GM13976 (cell line): ENCODE measurements at regions not wholly inside any gene's neighbourhood (a gene's known extent, or its start where the extent isn't known, plus 50 kb on each side); places are given as distances from the start of the nearest gene placed in this dataset.

Experiments
- DNase-seq: peaks from one replicate; pipeline ENCODE4 v3.0.0; 2012; ENCODE audit warnings: low spot score
- in situ Hi-C: fragments of 300-500 bp; cut with MboI; formaldehyde crosslinking; loops from one replicate; pipeline ENCODE4 v1.12.0; 2022; ENCODE audit warnings: low sequenced_read_pairs, mixed read lengths, inconsistent platforms; ENCODE audit not compliant: unreplicated experiment
- TF ChIP-seq, protein P1 (sequence below): IDR thresholded peaks from 2 replicates; pipeline ENCODE4 v1.5.1; 2012; ENCODE audit warnings: borderline replicate concordance, mild to moderate bottlenecking; ENCODE audit not compliant: insufficient read depth; ENCODE audit errors: extremely low read depth, missing control alignments, control extremely low read depth

GRCh38 chr12:115880238-115880637, 397.3 kb downstream of the MED13L start:
- TF ChIP-seq, protein P1, sequence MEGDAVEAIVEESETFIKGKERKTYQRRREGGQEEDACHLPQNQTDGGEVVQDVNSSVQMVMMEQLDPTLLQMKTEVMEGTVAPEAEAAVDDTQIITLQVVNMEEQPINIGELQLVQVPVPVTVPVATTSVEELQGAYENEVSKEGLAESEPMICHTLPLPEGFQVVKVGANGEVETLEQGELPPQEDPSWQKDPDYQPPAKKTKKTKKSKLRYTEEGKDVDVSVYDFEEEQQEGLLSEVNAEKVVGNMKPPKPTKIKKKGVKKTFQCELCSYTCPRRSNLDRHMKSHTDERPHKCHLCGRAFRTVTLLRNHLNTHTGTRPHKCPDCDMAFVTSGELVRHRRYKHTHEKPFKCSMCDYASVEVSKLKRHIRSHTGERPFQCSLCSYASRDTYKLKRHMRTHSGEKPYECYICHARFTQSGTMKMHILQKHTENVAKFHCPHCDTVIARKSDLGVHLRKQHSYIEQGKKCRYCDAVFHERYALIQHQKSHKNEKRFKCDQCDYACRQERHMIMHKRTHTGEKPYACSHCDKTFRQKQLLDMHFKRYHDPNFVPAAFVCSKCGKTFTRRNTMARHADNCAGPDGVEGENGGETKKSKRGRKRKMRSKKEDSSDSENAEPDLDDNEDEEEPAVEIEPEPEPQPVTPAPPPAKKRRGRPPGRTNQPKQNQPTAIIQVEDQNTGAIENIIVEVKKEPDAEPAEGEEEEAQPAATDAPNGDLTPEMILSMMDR, result no peak
- in situ Hi-C loops, result no loop called here
- no peak for DNase-seq

DNA sequence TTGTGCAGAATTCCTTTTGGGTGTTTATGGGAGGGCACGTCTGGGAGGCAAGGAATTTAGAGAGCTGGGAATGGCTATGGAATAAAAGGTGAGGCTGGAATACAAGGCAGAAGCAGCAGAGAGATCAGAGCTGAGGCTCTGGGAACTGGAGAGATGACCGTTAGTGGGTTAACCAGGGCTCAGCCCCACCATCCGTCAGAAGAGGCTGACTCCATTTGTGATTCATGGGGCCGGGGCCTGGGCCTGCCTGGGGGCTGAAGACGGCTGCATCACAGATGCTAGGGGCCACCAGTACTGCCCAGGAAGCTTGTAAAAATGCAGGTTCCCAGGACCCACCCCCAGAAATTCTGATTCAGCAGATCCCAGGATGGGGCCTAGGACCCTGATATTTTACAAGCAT, 398.1 kb downstream of the MED13L start:
- in situ Hi-C loops, result no loop called here
- TF ChIP-seq, protein P1, result no peak
- DNase-seq, result no peak

DNA sequence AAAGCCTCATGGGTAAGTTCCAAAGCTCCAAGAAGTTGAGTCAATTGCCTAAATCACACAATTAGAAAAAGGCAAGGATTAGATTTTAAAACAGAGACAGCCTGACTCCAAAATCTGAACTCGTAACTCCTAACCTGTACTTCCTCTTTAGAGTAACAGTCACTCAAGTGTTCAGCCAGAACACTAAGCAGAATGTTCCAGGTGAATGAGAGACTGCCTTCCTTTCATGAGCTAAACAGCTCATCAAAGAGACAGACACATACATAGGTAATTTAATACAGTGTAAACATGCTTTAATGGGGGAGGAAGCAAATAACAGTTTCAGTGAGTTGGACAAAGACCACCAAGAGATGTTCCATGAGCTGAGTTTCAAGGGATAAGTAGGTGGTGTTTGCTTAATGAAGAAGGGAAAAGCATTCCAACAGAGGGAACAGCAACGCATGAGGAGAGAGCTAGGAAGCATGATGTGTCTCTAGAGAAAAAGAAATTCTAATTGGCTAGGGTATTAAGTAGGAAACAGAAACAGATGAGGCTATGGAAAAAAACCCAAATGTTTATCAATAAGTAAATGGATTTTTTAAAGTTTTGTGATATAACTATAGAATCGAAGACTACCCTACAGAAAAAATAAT, 403.9 kb downstream of the MED13L start:
- TF ChIP-seq, protein P1, result no peak
- DNase-seq, result no peak
- in situ Hi-C loops, result no loop called here

DNA sequence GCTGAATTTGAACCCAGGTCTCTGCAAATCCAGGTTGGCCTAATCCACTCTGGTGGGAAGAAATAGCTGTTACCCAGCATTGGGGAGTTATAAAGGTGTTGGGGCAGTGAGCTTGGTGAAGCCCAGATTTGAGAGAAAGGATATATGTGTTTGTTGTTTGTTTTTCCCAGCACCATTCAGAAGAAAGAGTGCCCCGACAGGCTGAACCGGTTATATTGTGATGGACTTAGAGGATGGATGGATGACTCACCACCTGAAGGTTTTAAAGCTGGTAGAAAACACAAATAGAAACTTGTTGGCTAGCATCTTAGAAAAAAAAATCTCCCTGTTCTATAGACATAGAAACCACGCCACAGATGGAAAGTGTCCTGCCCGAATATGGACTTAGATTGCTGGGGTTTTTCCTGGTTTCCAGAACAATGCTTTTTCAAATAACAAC, 404.6 kb downstream of the MED13L start:
- TF ChIP-seq, protein P1, result no peak
- DNase-seq, result no peak
- in situ Hi-C loops, result no loop called here

DNA sequence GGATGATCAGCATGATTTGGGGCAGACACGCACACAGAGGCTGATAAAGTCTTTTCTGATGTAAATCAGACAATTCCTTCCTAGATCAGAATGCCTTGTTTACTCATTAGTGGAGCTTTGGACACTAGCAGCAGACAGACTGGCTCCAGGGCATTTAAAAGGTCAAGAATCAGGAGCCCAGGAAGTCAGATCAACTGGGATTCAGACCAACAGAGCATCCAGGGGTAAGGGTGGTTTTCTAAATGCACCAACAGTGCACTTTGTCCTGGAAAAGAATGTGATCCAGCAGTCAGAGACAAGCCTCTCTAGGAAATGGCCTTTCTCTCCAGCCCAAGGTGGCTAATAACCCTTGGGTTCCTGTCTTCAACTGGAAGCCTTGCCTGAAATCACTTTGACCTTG, 405.3 kb downstream of the MED13L start:
- TF ChIP-seq, protein P1, result no peak
- no peak for DNase-seq
- in situ Hi-C loops, result no loop called here

GRCh38 chr12:115871714-115872113, 405.8 kb downstream of the MED13L start:
- DNase-seq, result peak; percentile 50
- in situ Hi-C loops, result no loop called here
- TF ChIP-seq, protein P1, result no peak
